ENCODE measurements at regions not wholly inside any gene's neighbourhood (a gene's known extent, or its start where the extent isn't known, plus 50 kb on each side); places are given as distances from the start of the nearest gene placed in this dataset.
A peak's percentile ranks its signal among the peaks of the same experiment; 100 is the strongest.

DNA sequence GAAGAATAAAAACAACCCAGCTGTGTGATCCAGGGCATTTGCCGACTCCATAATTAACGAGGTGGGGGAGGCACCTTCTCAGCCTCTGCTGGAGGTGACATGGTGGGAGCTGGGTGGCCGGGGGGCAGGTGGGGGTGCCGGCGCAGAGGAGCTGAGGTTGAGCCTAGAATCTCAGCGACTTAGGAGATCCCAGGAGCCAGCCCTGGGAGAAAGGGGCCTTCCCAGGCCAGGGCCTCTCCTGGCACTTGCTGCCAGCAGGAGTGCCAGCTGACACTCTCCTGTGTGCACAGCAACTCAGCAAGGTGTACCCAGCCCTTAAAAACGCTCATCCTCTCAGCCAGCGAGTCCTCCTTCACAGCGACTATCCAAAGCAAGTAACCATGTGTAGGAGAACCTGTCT lies 62.8 kb upstream of the FCN1 start:
- DNase-seq: peak in 1 of 2 experiments; percentile 13
- POLR2A ChIA-PET: no interaction called here
- Histone ChIP-seq H3K36me3 (ENCODE audit: control insufficient read depth, insufficient read depth, low read length) (no peaks in the 10 kb centered on the region), H3K4me3 (ENCODE audit: low read depth, low read length) (no peak overlapping the region), H3K4me1 (no peaks in the 10 kb centered on the region), H3K9me3 (no peaks in the 10 kb centered on the region), H3K27me3 (replicated peaks; ENCODE audit: control insufficient read depth, insufficient read depth, low read length) (no peaks in the 10 kb centered on the region)
- no TSS peak for BruUV-seq (replicated peaks)
- Mint-ChIP-seq H3K9me3 (ENCODE audit: unreplicated experiment) (peaks cover 14% of the 10 kb centered on the region), H3K27ac (ENCODE audit: unreplicated experiment) (no peak overlapping the region), H3K27me3 (ENCODE audit: insufficient read depth, unreplicated experiment) (peaks cover 10% of the 10 kb centered on the region), H3K36me3 (ENCODE audit: insufficient read depth, unreplicated experiment) (no peaks in the 10 kb centered on the region), H3K4me1 (ENCODE audit: low read depth, unreplicated experiment) (no peaks in the 10 kb centered on the region), H3K4me3 (ENCODE audit: unreplicated experiment) (no peak overlapping the region)
- CTCF ChIA-PET: no interaction called here
- intact Hi-C loops (cut with micrococcal nuclease; ENCODE audit: unreplicated experiment): no loop called here
- TF ChIP-seq, protein P1, sequence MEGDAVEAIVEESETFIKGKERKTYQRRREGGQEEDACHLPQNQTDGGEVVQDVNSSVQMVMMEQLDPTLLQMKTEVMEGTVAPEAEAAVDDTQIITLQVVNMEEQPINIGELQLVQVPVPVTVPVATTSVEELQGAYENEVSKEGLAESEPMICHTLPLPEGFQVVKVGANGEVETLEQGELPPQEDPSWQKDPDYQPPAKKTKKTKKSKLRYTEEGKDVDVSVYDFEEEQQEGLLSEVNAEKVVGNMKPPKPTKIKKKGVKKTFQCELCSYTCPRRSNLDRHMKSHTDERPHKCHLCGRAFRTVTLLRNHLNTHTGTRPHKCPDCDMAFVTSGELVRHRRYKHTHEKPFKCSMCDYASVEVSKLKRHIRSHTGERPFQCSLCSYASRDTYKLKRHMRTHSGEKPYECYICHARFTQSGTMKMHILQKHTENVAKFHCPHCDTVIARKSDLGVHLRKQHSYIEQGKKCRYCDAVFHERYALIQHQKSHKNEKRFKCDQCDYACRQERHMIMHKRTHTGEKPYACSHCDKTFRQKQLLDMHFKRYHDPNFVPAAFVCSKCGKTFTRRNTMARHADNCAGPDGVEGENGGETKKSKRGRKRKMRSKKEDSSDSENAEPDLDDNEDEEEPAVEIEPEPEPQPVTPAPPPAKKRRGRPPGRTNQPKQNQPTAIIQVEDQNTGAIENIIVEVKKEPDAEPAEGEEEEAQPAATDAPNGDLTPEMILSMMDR (IDR thresholded peaks at IDR 0.05; ENCODE audit: insufficient read depth in 1 of 2, low read depth in 1 of 2, low read length in 1 of 2, severe bottlenecking in 1 of 2, unreplicated experiment in 1 of 2): no peak

DNA sequence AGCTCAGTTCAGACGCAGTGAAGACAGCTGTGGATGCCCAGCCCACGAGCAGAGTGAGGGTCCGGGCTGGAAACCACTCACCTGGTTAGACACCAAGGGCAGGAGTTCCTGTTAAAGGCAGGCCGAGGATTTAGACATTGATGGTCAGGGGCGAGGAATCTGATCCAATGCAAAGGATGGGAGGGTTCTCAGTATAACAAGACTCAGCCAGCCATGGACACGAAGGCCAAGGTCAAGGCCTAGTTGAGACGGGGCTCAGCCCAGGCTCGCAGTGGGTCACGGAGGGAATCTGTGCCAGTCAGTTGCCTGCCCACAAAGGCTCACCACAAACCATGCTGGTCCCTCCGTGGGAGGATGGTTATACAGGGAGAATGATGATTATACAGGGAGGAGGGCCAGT lies 63.3 kb upstream of the FCN1 start:
- DNase-seq: peak in 1 of 2 experiments; percentile 14
- H3K4me3 Mint-ChIP-seq (ENCODE audit: unreplicated experiment): no peak overlapping the region
- H3K9me3 Mint-ChIP-seq (ENCODE audit: unreplicated experiment): peaks cover 14% of the 10 kb centered on the region
- TF ChIP-seq, protein P1 (IDR thresholded peaks at IDR 0.05; ENCODE audit: insufficient read depth in 1 of 2, low read depth in 1 of 2, low read length in 1 of 2, severe bottlenecking in 1 of 2, unreplicated experiment in 1 of 2): no peak
- no peaks in the 10 kb centered on the region for H3K4me1 Mint-ChIP-seq (ENCODE audit: low read depth, unreplicated experiment)
- CTCF ChIA-PET: no interaction called here
- H3K27me3 Mint-ChIP-seq (ENCODE audit: insufficient read depth, unreplicated experiment): peaks cover 10% of the 10 kb centered on the region
- H3K36me3 Mint-ChIP-seq (ENCODE audit: insufficient read depth, unreplicated experiment): no peaks in the 10 kb centered on the region
- intact Hi-C loops (cut with micrococcal nuclease; ENCODE audit: unreplicated experiment): no loop called here
- BruUV-seq (replicated peaks): no TSS peak
- H3K27me3 ChIP-seq (replicated peaks; ENCODE audit: control insufficient read depth, insufficient read depth, low read length): no peaks in the 10 kb centered on the region
- no peaks in the 10 kb centered on the region for H3K36me3 ChIP-seq (ENCODE audit: control insufficient read depth, insufficient read depth, low read length)
- H3K9me3 ChIP-seq: no peaks in the 10 kb centered on the region
- no peaks in the 10 kb centered on the region for H3K4me1 ChIP-seq
- H3K4me3 ChIP-seq (ENCODE audit: low read depth, low read length): no peak overlapping the region
- POLR2A ChIA-PET: no interaction called here
- no peak overlapping the region for H3K27ac Mint-ChIP-seq (ENCODE audit: unreplicated experiment)

DNA sequence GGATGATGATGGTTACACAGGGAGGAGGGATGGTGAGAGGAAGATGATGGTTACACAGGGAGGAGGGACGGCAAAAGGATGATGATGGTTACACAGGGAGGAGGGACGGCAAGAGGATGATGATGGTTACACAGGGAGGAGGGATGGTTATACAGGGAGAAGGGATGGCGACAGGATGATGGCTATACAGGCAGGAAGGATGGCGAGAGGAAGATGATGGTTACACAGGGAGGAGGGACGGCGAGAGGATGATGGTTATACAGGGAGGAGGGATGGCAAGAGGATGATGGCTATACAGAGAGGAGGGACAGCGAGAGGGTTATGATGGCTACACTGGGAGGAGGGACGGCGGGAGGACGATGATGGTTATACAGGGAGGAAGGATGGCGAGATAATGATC lies 64.1 kb upstream of the FCN1 start:
- intact Hi-C loops (cut with micrococcal nuclease; ENCODE audit: unreplicated experiment): no loop called here
- H3K9me3 Mint-ChIP-seq (ENCODE audit: unreplicated experiment): peaks cover 16% of the 10 kb centered on the region
- POLR2A ChIA-PET: no interaction called here
- no peaks in the 10 kb centered on the region for H3K36me3 Mint-ChIP-seq (ENCODE audit: insufficient read depth, unreplicated experiment)
- BruUV-seq (replicated peaks): no TSS peak
- H3K4me1 ChIP-seq: no peaks in the 10 kb centered on the region
- H3K4me3 Mint-ChIP-seq (ENCODE audit: unreplicated experiment): no peak overlapping the region
- H3K27me3 ChIP-seq (replicated peaks; ENCODE audit: control insufficient read depth, insufficient read depth, low read length): no peaks in the 10 kb centered on the region
- H3K9me3 ChIP-seq: peaks cover 3% of the 10 kb centered on the region; the same call in 1 of the 2 replicates
- H3K27me3 Mint-ChIP-seq (ENCODE audit: insufficient read depth, unreplicated experiment): peaks cover 10% of the 10 kb centered on the region
- H3K36me3 ChIP-seq (ENCODE audit: control insufficient read depth, insufficient read depth, low read length): no peaks in the 10 kb centered on the region
- no peak overlapping the region for H3K4me3 ChIP-seq (ENCODE audit: low read depth, low read length)
- no peaks in the 10 kb centered on the region for H3K4me1 Mint-ChIP-seq (ENCODE audit: low read depth, unreplicated experiment)
- CTCF ChIA-PET: no interaction called here
- TF ChIP-seq, protein P1 (IDR thresholded peaks at IDR 0.05; ENCODE audit: insufficient read depth in 1 of 2, low read depth in 1 of 2, low read length in 1 of 2, severe bottlenecking in 1 of 2, unreplicated experiment in 1 of 2): no peak
- H3K27ac Mint-ChIP-seq (ENCODE audit: unreplicated experiment): no peak overlapping the region
- peak in 1 of 2 experiments; percentile 7 for DNase-seq
